Vagina (tissue), 2 donors: ENCODE measurements at regions not wholly inside any gene's neighbourhood (a gene's known extent, or its start where the extent isn't known, plus 50 kb on each side); places are given as distances from the start of the nearest gene placed in this dataset.
"Not testable (repeated sequence)": the region's sequence is repeated elsewhere in the genome, so short reads cannot be mapped to it uniquely, and the experiment has no call there.

Experiments used
- CTCF ChIP-seq, 3 experiments: fragments of 450-650 bp in 2 of 3; fragments of 200-600 bp in 1 of 3; sonication (generic) in 1 of 3; IDR thresholded peaks; one replicate each; pipeline ENCODE4 v1.5.1; 2017 to 2019; ENCODE audit warnings: antibody characterized with exemption in 3 of 3, mild to moderate bottlenecking in 2 of 3, moderate library complexity in 2 of 3
- POLR2A ChIP-seq, 2 donors: fragments of 450-650 bp; IDR thresholded peaks; one replicate each; pipeline ENCODE4 v1.6.1; 2017; ENCODE audit warnings: antibody characterized with exemption in 2 of 2, mild to moderate bottlenecking in 2 of 2, moderate library complexity in 2 of 2
- POLR2AphosphoS5 ChIP-seq, 2 donors: sonication (generic); formaldehyde crosslinking; IDR thresholded peaks; one replicate each; pipeline ENCODE4 v1.9.0; 2017; ENCODE audit warnings: antibody characterized with exemption in 2 of 2, mild to moderate bottlenecking in 2 of 2, low read depth in 1 of 2; ENCODE audit not compliant: insufficient read depth in 1 of 2

- TF ChIP-seq CTCF (IDR thresholded peaks at IDR 0.05); POLR2AphosphoS5 (IDR thresholded peaks at IDR 0.05; ENCODE audit: insufficient read depth in 1 of 2, low read depth in 1 of 2); POLR2A (IDR thresholded peaks at IDR 0.05): not testable (repeated sequence)
These were observed 66.5 kb upstream of the GPR89A start for GRCh38 chr1:145541246-145541645.
